HG03066 (cell line): ENCODE measurements at regions not wholly inside any gene's neighbourhood (a gene's known extent, or its start where the extent isn't known, plus 50 kb on each side); places are given as distances from the start of the nearest gene placed in this dataset.
"Not testable (repeated sequence)": the region's sequence is repeated elsewhere in the genome, so short reads cannot be mapped to it uniquely, and the experiment has no call there.

Source experiments
- ATAC-seq: cut with Tn5 transposase; IDR thresholded peaks from one replicate; pipeline ENCODE4 v1.9.1; 2021; ENCODE audit warnings: low read depth; ENCODE audit not compliant: unreplicated experiment

DNA sequence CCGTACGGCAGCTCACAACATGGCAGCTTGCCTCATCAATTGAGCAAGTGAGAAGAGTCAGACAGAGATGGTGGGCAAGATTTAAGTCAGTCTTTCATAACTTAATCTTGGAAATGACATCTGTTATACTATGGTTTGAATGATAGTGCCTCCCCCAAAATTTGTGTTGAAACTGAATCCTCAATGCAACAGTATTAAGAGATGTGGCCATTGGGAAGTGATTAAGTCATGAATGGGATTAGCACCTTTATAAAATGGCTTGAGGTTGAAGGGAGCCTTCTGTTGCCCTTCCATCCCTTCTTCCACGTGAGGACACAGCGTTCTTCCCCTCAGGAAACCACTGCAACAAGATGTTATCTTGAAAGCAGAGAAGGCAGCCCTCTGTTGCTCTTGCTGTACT lies 124.2 kb downstream of the C12orf75 start:
- ATAC-seq, result no peak

DNA sequence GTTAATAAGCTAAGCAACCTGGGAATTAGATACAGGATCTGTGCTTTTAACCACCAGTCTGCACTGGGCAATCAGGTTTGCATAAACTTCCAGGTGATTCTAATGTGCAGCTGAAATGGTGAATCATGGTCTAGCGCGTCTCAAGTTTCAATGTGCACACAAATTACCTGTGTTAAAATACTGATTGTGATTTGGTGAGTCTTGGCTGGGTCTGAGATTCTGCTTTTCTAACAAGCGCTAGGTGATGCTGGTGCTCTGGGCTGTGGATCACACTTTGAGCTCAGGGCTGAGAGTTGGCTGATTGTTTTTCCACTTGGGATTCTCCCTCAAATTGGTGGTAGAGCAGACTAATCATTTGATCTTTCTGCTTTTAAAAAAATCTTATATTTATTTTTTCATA lies 124.8 kb downstream of the C12orf75 start:
- ATAC-seq, result no peak

DNA sequence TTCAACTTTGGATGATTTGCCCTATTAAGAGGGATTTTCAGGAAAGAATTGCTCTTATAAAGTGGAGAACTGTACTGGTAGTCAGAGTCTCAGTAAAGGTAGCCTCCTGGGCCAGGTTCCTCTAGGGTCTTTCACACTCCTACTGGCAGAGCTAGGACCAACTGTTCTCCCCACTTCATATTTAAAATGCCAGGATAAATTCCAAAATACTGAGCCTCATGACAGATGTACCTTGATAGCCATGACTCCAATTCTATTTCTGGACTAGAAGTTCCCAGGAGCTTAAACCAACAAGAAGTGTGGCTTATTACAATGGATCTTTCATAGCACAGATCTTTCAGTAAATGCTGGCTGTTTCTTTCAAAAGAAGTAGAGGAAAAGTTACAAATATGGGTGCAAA lies 126.5 kb downstream of the C12orf75 start:
- no peak for ATAC-seq

DNA sequence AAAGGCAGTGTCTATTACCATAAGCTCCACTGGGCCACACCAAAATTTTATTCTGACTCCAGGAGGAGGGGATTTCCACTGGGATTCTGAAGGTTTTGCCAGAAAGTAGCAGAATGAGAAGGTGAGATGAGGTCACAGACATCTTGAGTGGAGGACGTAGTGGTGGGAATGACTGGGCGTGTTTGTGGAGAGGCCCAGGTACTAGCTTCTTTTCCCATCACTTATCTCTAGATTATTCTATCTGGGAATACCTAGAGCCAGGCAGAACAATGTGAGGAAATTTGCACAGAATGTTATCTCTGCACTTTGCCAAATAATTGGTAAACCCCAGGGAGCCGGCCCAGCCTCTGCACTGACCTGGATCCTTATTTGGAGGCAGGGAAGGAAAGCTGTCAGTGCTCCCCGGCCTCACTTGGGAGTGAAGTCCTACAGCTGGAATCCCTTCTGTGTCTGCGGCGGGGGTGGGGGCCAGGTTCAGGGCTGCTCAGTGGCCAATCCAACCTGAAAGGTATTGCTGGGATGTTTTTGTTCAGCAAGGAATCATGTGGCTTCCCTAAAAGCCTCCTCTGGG lies 129.4 kb downstream of the C12orf75 start:
- no peak for ATAC-seq

DNA sequence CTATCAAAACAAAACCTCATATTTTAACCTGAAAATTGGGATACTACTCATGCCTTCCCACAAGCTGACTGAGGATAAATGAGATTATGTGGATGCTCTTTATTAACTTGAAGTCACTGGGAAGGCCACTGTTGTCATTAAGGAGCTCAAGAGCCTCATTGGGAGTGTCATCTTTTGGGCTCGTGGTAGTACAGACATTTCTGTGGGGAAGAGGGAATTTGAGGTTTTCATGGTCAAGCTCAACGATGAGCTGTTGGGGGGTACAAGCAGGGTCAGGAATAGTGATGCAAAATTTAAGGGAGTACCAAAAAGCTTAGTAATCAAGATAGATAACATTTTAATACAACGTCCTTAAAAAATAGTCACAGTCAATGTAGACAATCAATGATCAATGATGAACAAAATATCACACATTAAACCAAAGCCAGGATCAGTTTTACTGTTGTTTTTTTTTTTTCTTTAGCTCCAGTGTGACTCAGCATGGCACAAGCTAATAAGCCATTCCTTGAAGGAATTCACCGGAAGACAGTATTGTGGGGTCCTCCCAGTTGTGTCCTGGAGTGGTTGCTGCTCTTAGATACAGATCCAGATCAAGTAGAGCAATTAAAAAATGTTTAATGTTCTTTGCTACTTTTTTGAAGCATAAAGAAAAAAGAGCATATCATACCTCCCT lies 130.9 kb downstream of the C12orf75 start:
- no peak for ATAC-seq

GRCh38 chr12:105461944-105462762 lies 131.7 kb downstream of the C12orf75 start:
- ATAC-seq, result no peak

GRCh38 chr12:105462831-105463230 lies 132.3 kb downstream of the C12orf75 start:
- no peak for ATAC-seq

DNA sequence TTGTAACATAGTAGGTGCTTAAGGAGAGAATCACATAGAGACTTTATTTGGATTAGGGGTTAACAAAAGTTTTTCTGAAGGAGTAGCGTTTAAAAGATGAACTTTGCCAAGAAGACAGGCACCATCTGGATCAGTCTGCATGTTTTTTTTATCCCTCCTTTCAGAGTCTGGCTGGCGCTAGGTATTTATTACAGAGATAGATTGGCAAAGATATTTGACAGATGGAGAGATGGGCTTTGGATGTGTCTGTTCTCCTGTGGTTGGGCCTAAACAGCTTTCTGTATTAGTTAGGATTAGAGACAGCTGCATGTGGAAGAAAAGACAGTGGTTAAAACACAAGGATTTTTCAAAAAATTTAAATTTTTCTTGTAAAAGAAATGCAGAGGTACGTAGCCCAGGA lies 133.9 kb downstream of the C12orf75 start:
- no peak for ATAC-seq

DNA sequence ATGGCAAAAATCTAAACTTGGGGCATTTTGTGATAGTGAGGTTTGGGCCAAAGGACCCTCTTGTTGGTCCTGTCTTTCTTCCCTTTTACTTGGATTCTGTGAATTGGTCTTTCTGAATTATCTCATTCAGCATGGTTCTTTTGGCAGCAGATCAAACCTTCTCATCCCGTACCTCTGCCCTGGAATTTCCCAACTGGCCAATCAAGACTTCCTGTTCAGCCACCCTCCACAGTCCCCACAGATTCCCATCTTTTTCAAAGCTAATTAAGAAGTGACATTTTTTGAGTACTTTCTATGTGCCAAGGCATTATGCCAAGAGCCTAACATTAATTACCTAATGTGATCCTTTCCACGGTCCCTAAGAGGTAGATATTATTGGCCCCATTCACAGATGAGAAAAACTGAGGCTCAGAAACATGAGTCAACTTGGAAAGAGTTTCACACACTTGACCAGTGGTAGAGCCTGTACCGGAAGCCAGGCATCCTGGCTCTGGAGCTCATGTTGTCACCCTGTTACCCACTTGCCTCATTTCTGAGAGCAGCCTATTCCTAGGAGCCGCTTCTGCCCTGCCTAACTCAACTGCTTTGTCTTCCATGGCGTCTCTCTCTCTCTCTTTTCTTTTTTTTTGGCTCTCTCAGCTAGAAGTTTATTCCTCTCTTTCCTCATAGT lies 135.9 kb downstream of the C12orf75 start:
- ATAC-seq, result no peak

GRCh38 chr12:105466901-105467598 lies 136.6 kb downstream of the C12orf75 start:
- no peak for ATAC-seq

- no peak for ATAC-seq
These were observed 137.3 kb downstream of the C12orf75 start for GRCh38 chr12:105467710-105468366.

GRCh38 chr12:105468464-105468863 lies 138.0 kb downstream of the C12orf75 start:
- ATAC-seq, result no peak

DNA sequence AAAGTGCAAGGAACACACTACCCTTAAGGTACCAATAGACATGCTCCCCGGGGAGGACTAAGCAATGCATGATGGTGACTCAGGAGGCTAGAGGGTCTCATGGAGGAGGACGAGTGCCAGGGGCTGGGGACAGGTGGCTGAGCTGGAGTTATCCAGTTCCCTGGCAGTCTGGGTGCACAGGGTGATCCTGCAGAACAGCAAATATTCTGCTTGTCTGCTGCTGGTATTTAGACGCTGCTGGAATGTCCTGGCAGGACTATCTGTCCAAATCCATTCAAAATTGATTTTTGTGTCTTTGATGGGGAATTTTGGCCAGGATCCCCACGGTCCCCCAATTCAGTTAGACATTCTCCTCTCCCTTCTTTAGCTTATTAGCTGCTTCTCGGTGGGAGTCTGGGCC lies 138.7 kb downstream of the C12orf75 start:
- ATAC-seq, result no peak

- no peak for ATAC-seq
These were observed 139.2 kb downstream of the C12orf75 start for GRCh38 chr12:105469701-105470100.

GRCh38 chr12:105470102-105470501 lies 139.6 kb downstream of the C12orf75 start:
- ATAC-seq, result no peak

- ATAC-seq, result no peak
These were observed 140.1 kb downstream of the C12orf75 start for GRCh38 chr12:105470601-105471000.

- no peak for ATAC-seq
These were observed 144.2 kb downstream of the C12orf75 start for GRCh38 chr12:105474672-105475071.

DNA sequence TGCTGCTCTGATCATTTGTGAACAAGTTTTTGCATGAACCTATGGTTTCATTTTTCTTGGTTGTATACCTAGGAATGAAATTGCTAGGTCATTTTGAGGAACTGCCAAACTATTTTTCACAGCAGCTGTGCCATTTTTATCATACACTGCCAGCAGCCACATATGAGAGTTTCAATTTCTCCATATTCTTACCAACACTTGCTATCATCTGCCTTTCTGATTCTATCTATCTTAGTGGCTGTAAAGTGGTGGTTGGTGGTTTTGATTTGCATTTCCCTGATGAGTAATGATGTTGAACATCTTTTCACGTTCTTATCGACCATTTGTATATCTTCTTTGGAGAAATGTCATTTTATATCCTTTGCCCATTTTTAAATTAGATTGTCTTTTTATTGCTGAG lies 146.1 kb downstream of the C12orf75 start:
- ATAC-seq, result no peak

DNA sequence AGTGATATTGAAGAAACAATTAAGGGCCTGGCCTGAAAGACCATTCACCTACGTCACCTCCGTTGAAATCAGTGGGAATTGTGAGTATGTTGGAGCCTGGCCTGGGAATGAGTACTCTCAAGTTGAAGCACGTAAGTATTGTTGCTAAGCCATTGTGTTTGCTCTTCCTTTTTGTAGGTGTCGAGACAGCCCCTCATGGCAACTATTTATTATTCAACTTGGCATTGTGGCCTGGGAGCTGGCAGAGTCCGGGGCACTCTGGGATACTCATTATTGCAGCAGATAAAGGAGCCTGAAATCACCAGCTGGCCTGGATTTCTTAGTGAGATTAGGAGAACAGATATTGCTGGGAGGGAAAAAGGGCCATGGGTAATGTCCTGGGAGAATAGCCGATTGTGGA lies 147.4 kb downstream of the C12orf75 start:
- no peak for ATAC-seq

DNA sequence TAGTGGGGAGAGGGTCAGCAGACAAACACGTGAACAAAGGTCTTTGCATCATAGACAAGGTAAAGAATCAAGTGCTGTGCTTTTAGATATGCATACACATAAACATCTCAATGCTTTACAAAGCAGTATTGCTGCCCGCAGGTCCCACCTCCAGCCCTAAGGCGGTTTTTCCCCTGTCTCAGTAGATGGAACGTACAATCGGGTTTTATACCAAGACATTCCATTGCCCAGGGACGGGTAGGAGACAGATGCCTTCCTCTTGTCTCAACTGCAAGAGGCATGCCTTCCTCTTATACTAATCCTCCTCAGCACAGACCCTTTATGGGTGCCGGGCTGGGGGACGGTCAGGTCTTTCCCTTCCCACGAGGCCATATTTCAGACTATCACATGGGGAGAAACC lies 148.3 kb downstream of the C12orf75 start:
- ATAC-seq, result not testable (repeated sequence)
